Ectodermal cell (in vitro differentiated cells): ENCODE measurements at regions not wholly inside any gene's neighbourhood (a gene's known extent, or its start where the extent isn't known, plus 50 kb on each side); places are given as distances from the start of the nearest gene placed in this dataset.

Experiments used
- H3K27ac ChIP-seq: 2 replicates; pipeline ENCODE4 v1.7.0; 2013; ENCODE audit warnings: mild to moderate bottlenecking, low read depth, low read length; ENCODE audit not compliant: insufficient read depth, poor library complexity, severe bottlenecking
- H3K27me3 ChIP-seq: 2 replicates; pipeline ENCODE4 v1.7.0; 2013; ENCODE audit warnings: mild to moderate bottlenecking, low read length; ENCODE audit not compliant: insufficient read depth, control insufficient read depth, poor library complexity, severe bottlenecking
- H3K36me3 ChIP-seq: one replicate; pipeline ENCODE4 v1.7.0; 2013; ENCODE audit warnings: low read length; ENCODE audit not compliant: control insufficient read depth, insufficient read depth
- H3K4me1 ChIP-seq: one replicate; pipeline ENCODE4 v1.7.0; 2013; ENCODE audit warnings: low read length; ENCODE audit not compliant: control insufficient read depth, insufficient read depth
- H3K4me3 ChIP-seq: 2 replicates; pipeline ENCODE4 v1.7.0; 2013; ENCODE audit warnings: low read depth, low read length, control low read depth; ENCODE audit not compliant: insufficient read depth
- H3K9me3 ChIP-seq: 2 replicates; pipeline ENCODE4 v1.7.0; 2013; ENCODE audit warnings: mild to moderate bottlenecking, low read length, moderate library complexity; ENCODE audit not compliant: control insufficient read depth
- WGBS, 2 experiments: methylation state at CpG; one replicate each; pipeline ENCODE4 v1.1.7; 2013; ENCODE audit warnings: missing lambda C conversion rate in 2 of 2; 5-methylcytosine and 5-hydroxymethylcytosine counted together

DNA sequence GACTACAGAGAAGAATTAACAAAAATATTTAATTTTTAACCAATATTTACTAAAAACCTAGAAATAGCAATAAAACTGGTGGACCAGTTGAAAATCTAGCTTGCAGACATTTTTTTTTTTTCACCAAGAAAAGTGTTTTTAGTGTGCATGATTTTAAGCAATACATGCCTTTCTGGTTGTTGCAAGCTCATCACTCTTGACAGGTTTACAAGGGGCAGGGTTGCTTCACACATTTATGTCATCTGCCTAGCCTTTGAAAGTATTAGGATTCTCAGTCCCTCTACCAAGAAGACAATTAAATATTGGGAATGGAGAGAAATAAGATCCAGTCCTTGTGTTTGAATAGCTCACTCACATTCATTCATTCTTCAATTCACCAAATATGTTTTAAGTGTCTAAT is 53.8 kb upstream of the LYPLAL1 start:
- H3K27me3 ChIP-seq: no peaks in the 10 kb centered on the region
- no peaks in the 10 kb centered on the region for H3K36me3 ChIP-seq
- no peaks in the 10 kb centered on the region for H3K4me1 ChIP-seq
- H3K27ac ChIP-seq: no peak overlapping the region
- H3K9me3 ChIP-seq: no peaks in the 10 kb centered on the region
- no peak overlapping the region for H3K4me3 ChIP-seq

DNA sequence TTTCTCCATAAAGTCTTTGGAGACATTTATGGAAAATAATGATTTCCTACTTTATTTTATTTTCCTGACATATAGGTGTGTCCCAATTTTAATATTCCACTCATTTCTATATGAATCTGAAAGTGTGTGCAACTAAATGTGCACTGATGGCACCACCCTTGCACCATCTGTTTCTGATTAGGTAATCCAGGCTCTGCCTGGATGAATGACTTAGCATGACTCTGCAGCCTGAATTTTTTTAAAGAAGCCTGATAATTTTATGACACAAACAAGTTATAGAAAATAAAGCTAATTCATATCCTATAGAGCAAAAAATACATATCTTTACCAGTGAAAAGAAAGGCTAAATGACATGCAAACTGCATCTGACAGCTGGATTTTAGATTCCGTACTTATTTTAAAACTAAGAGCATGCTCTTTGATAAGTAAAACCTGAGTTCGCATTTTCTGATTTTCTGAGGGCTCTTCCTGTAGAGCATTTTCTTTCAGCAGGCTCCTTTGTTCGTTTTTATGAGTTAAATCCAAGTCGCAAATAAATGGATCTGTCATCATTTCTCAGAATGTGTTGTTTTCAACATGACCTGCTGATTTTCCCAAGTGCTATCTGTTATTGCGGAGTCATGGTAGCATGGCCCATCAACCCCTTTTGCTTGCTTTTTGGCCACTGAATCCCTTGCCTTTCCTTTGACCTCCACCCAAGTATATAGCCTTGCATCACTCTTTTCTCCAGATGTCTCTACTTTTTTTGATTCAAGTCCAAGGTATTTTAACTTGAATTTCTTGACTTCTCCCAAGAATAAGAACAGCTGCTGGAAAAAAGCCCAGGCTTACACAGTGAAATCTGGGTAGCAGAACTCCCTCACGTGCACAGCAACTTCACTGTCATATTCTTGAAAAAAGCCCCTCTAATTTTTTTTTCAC is 52.8 kb upstream of the LYPLAL1 start:
- Histone ChIP-seq H3K36me3 (no peaks in the 10 kb centered on the region), H3K4me1 (no peaks in the 10 kb centered on the region), H3K4me3 (no peak overlapping the region), H3K9me3 (no peaks in the 10 kb centered on the region), H3K27me3 (no peaks in the 10 kb centered on the region), H3K27ac (no peak overlapping the region)
- 93 to 95% methylated on average over 6 of the region's 6 CpGs for WGBS, 2 experiments

DNA sequence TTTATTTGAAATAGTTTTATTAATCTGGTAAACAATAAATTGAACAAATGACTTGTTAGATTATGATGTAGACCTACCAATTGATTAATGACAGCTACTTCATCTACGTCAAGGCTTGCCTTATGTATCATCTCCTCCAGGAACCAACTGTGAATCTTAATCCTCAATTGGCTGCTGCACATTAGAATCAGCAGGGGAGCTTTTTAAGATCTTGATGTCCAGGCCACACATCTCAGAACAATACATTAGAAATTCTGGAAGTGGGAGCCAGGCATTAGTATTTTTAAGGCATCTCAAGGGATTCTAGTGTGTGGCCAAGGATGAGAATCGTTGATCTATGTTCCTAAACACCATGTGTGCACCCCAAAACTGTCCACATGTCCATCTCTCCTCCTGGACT is 52.0 kb upstream of the LYPLAL1 start:
- Histone ChIP-seq H3K4me1 (no peaks in the 10 kb centered on the region), H3K27ac (no peak overlapping the region), H3K9me3 (no peaks in the 10 kb centered on the region), H3K4me3 (no peak overlapping the region), H3K27me3 (no peaks in the 10 kb centered on the region), H3K36me3 (no peaks in the 10 kb centered on the region)
- WGBS, 2 experiments: 83 to 94% methylated on average over 2 of the region's 2 CpGs

DNA sequence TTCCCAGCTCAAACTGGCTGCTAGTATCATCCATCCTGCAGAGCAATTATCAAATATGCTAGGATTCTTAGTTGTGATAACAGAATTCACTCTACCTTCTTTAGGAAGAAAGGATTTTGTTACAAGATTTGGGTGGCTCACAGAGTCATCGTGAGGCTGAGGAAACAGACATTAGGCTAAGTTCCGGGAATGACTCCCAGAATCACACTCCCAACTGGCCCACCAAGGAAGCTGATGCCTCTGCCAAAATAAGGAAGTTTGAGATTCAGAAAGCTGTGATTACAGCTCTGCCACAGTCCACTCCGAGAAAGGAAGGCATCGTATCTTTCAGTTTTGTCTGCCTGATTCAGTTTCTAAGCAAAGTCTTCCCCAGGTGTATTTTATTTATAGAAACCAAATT is 50.6 kb upstream of the LYPLAL1 start:
- no peaks in the 10 kb centered on the region for H3K27me3 ChIP-seq

More for the DNA sequence above, 50.6 kb upstream of the LYPLAL1 start:
- H3K27ac ChIP-seq: no peak overlapping the region
- no peaks in the 10 kb centered on the region for H3K9me3 ChIP-seq
- no peaks in the 10 kb centered on the region for H3K36me3 ChIP-seq
- no peak overlapping the region for H3K4me3 ChIP-seq
- no peaks in the 10 kb centered on the region for H3K4me1 ChIP-seq
- 93 to 94% methylated on average over 4 of the region's 4 CpGs for WGBS, 2 experiments
